Mesothelial cell of epicardium (in vitro differentiated cells): ENCODE measurements at regions not wholly inside any gene's neighbourhood (a gene's known extent, or its start where the extent isn't known, plus 50 kb on each side); places are given as distances from the start of the nearest gene placed in this dataset.

Experiments used
- DNase-seq, 2 experiments: peaks; one replicate each; pipeline ENCODE4 v3.0.0; 2021; ENCODE audit warnings: low spot score in 2 of 2; ENCODE audit not compliant: unreplicated experiment in 2 of 2
- H3K27ac Mint-ChIP-seq: 2 replicates; pipeline ENCODE4 v1.8.0; 2021; ENCODE audit warnings: mixed read lengths
- H3K27me3 Mint-ChIP-seq: 2 replicates; pipeline ENCODE4 v1.8.0; 2021; ENCODE audit warnings: low read depth, mixed read lengths
- H3K36me3 Mint-ChIP-seq: 2 replicates; pipeline ENCODE4 v1.8.0; 2021; ENCODE audit warnings: mixed read lengths
- H3K4me1 Mint-ChIP-seq: 2 replicates; pipeline ENCODE4 v1.8.0; 2021; ENCODE audit warnings: mixed read lengths
- H3K4me3 Mint-ChIP-seq: 2 replicates; pipeline ENCODE4 v1.8.0; 2021; ENCODE audit warnings: mild to moderate bottlenecking, moderate library complexity, mixed read lengths
- H3K9me3 Mint-ChIP-seq: 2 replicates; pipeline ENCODE4 v1.8.0; 2021; ENCODE audit warnings: mixed read lengths
- TF ChIP-seq, protein P1 (sequence below): fragments of 200-600 bp; sonication (generic); IDR thresholded peaks from one replicate; pipeline ENCODE4 v1.5.0; 2021; ENCODE audit warnings: antibody characterized with exemption; ENCODE audit not compliant: unreplicated experiment

DNA sequence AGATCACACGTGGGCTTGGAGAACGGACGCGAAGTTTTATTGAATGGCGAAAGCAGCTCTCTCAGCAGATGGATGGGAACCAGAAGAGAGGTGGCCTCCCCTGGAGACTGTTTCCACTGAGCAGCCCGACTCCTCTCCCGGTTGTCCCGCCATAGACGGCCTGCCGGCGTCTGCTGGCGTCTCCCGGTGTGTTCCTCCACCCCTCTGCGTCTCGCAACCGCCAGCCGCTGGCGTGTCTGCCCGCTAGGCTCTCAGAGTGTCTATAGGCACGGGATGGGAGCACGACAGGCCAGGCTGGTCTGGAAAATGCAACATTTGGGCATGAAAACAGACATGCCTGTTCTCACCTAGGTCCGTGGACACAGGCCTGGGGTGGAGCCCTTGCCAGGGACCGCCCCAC, 366.7 kb upstream of the SOX11 start:
- Mint-ChIP-seq H3K9me3 (no peaks in the 10 kb centered on the region), H3K4me3 (no peak overlapping the region), H3K36me3 (no peaks in the 10 kb centered on the region), H3K4me1 (no peaks in the 10 kb centered on the region), H3K27me3 (no peaks in the 10 kb centered on the region), H3K27ac (no peak overlapping the region)
- DNase-seq = no peak
- TF ChIP-seq, protein P1, sequence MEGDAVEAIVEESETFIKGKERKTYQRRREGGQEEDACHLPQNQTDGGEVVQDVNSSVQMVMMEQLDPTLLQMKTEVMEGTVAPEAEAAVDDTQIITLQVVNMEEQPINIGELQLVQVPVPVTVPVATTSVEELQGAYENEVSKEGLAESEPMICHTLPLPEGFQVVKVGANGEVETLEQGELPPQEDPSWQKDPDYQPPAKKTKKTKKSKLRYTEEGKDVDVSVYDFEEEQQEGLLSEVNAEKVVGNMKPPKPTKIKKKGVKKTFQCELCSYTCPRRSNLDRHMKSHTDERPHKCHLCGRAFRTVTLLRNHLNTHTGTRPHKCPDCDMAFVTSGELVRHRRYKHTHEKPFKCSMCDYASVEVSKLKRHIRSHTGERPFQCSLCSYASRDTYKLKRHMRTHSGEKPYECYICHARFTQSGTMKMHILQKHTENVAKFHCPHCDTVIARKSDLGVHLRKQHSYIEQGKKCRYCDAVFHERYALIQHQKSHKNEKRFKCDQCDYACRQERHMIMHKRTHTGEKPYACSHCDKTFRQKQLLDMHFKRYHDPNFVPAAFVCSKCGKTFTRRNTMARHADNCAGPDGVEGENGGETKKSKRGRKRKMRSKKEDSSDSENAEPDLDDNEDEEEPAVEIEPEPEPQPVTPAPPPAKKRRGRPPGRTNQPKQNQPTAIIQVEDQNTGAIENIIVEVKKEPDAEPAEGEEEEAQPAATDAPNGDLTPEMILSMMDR = no peak

- Mint-ChIP-seq H3K4me1 (no peaks in the 10 kb centered on the region), H3K27me3 (no peaks in the 10 kb centered on the region), H3K36me3 (no peaks in the 10 kb centered on the region), H3K27ac (no peak overlapping the region), H3K4me3 (no peak overlapping the region), H3K9me3 (no peaks in the 10 kb centered on the region)
- DNase-seq = no peak
- TF ChIP-seq, protein P1 = no peak
These were observed 363.4 kb upstream of the SOX11 start for GRCh38 chr2:5328826-5329225.

- no peak for DNase-seq
- Mint-ChIP-seq H3K27me3 (no peaks in the 10 kb centered on the region), H3K4me1 (no peaks in the 10 kb centered on the region), H3K4me3 (no peak overlapping the region), H3K36me3 (no peaks in the 10 kb centered on the region), H3K27ac (no peak overlapping the region), H3K9me3 (no peaks in the 10 kb centered on the region)
- TF ChIP-seq, protein P1 = no peak
These were observed 362.4 kb upstream of the SOX11 start for GRCh38 chr2:5329763-5330162.

DNA sequence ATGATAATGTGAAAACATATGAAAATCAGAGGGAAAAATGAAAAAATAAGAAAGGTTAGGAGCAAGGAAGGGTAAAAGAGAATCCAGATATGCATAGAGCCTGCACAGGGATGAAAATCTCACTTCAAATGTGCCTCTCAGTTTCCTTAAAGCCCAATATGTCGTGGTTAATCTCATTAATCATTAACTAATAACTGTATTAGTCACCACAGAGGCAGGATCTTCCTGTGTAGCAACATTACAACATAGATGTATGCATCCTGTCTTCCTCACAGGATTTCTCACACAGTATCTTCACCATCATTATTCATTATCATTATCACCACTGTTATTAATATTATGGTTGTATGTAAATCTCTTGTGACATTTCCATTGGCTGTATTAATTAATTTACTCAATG, 361.2 kb upstream of the SOX11 start:
- Mint-ChIP-seq H3K4me1 (no peaks in the 10 kb centered on the region), H3K9me3 (no peaks in the 10 kb centered on the region), H3K27ac (no peak overlapping the region), H3K27me3 (no peaks in the 10 kb centered on the region), H3K36me3 (no peaks in the 10 kb centered on the region), H3K4me3 (no peak overlapping the region)
- TF ChIP-seq, protein P1 = no peak
- DNase-seq = no peak

DNA sequence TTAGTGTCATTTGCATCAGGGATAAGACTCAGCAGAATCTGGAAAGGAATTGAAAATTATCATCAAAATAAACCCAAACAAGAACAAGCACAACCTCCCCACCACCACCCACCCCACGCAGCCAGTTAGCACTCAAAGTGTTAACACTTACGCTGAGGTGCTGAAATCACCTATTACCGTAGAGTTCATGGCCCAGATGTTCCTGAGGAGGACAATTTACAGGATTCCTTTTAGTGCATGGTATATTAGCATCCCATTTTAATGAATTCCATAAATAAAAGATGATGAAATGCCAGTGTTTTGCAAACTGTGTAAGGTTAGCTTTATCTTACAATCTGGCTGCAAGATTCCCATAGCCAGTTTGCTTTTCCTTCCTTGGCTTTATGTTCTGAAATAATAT, 359.3 kb upstream of the SOX11 start:
- no peaks in the 10 kb centered on the region for H3K27me3 Mint-ChIP-seq
- H3K4me3 Mint-ChIP-seq = no peak overlapping the region
- H3K9me3 Mint-ChIP-seq = no peaks in the 10 kb centered on the region
- no peaks in the 10 kb centered on the region for H3K36me3 Mint-ChIP-seq
- H3K4me1 Mint-ChIP-seq = no peaks in the 10 kb centered on the region
- TF ChIP-seq, protein P1 = no peak
- no peak overlapping the region for H3K27ac Mint-ChIP-seq
- no peak for DNase-seq

- DNase-seq = no peak
- H3K27me3 Mint-ChIP-seq = no peaks in the 10 kb centered on the region
- TF ChIP-seq, protein P1 = no peak
- H3K27ac Mint-ChIP-seq = no peak overlapping the region
- no peak overlapping the region for H3K4me3 Mint-ChIP-seq
- no peaks in the 10 kb centered on the region for H3K9me3 Mint-ChIP-seq
- no peaks in the 10 kb centered on the region for H3K4me1 Mint-ChIP-seq
- H3K36me3 Mint-ChIP-seq = no peaks in the 10 kb centered on the region
These were observed 352.7 kb upstream of the SOX11 start for GRCh38 chr2:5339473-5339872.
